ENCODE measurements at regions not wholly inside any gene's neighbourhood (a gene's known extent, or its start where the extent isn't known, plus 50 kb on each side); places are given as distances from the start of the nearest gene placed in this dataset.
"Not testable (repeated sequence)": the region's sequence is repeated elsewhere in the genome, so short reads cannot be mapped to it uniquely, and the experiment has no call there.

DNA sequence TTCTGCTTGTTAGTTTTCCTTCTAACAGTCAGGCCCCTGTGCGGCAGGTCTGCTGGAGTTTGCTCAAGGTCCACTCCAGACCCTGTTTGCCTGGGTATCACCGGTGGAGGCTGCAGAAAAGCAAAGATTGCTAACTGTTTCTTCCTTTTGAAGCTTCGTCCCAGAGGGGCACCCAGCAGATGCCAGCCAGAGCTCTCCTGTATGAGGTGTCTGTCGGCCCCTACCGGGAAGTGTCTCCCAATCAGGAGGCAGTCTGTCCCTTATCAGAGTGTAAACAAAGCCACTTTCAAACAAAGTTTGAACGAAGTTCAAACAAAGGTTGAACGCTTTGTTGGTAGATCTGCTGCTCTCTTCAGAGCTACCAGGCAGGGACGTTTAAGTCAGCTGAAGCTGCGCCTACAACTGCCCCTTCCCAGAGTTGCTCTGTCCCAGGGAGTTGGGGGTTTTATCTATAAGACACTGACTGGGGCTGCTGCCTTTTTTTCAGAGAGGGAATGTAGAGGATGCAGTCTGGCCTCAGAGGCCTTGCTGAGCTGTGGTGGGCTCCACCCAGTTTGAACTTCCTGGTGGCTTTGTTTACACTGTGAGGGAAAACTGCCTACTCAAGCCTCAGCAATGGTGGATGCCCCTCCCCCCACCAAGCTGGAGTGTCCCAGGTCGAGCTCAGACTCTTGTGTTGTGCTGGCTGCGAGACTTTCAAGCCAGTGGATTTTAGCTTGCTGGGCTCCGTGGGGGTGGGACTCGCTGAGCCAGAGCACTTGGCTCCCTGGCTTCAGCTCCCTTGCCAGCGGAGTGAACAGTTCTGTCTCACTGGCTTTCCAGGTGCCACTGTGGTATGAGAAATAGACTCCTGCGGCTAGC, 401.8 kb downstream of the SRGAP2C start:
- peaks cover 24 to 49% (median 41%) of the 10 kb centered on the region in 5 donors for H3K9me3 Mint-ChIP-seq
- Histone ChIP-seq H3K4me3 (ENCODE audit: low read length) (no peak overlapping the region), H3K27ac (ENCODE audit: low read depth, low read length) (no peak overlapping the region), H3K9me3 (ENCODE audit: low read length) (no peaks in the 10 kb centered on the region), H3K4me1 (ENCODE audit: insufficient read depth, low read length) (peaks cover 26% of the 10 kb centered on the region), H3K36me3 (ENCODE audit: insufficient read depth, low read length) (no peaks in the 10 kb centered on the region), H3K27me3 (ENCODE audit: insufficient read depth, low read length, poor library complexity, severe bottlenecking) (no peaks in the 10 kb centered on the region)
- DNase-seq: peak in 1 of 5 donors; percentile 5
- H3K27me3 Mint-ChIP-seq: no peaks in the 10 kb centered on the region
- ChIA-PET CTCF (no interaction called here), POLR2A (no interaction called here)
- H3K4me3 Mint-ChIP-seq: peak overlapping the region in 5 of 7 donors; percentile 43 to 66 (median 56)
- H3K36me3 Mint-ChIP-seq: peaks cover 23 to 59% (median 41%) of the 10 kb centered on the region in 3 donors
- H3K27ac Mint-ChIP-seq: peak overlapping the region in 6 of 8 donors; percentile 32 to 84 (median 76)
- peaks cover 36 to 45% (median 44%) of the 10 kb centered on the region in 3 donors for H3K4me1 Mint-ChIP-seq

- peaks cover 23 to 53% (median 35%) of the 10 kb centered on the region in 3 donors for H3K36me3 Mint-ChIP-seq
- H3K27me3 Mint-ChIP-seq: no peaks in the 10 kb centered on the region
- DNase-seq: no peak
- H3K27ac ChIP-seq (ENCODE audit: low read depth, low read length): no peak overlapping the region
- H3K4me1 Mint-ChIP-seq: peaks cover 39 to 51% (median 47%) of the 10 kb centered on the region in 3 donors
- ChIA-PET POLR2A (no interaction called here), CTCF (no interaction called here)
- no peak overlapping the region for H3K4me3 ChIP-seq (ENCODE audit: low read length)
- no peaks in the 10 kb centered on the region for H3K9me3 ChIP-seq (ENCODE audit: low read length)
- peaks cover 18 to 43% (median 35%) of the 10 kb centered on the region in 5 donors for H3K9me3 Mint-ChIP-seq
- H3K36me3 ChIP-seq (ENCODE audit: insufficient read depth, low read length): no peaks in the 10 kb centered on the region
- no peak overlapping the region for H3K27ac Mint-ChIP-seq
- H3K27me3 ChIP-seq (ENCODE audit: insufficient read depth, low read length, poor library complexity, severe bottlenecking): no peaks in the 10 kb centered on the region
- H3K4me1 ChIP-seq (ENCODE audit: insufficient read depth, low read length): peaks cover 26% of the 10 kb centered on the region
- peak overlapping the region in 3 of 7 donors; percentile 12 to 56 (median 19) for H3K4me3 Mint-ChIP-seq
Measured at GRCh38 chr1:121587230-121587569, 402.4 kb downstream of the SRGAP2C start.

DNA sequence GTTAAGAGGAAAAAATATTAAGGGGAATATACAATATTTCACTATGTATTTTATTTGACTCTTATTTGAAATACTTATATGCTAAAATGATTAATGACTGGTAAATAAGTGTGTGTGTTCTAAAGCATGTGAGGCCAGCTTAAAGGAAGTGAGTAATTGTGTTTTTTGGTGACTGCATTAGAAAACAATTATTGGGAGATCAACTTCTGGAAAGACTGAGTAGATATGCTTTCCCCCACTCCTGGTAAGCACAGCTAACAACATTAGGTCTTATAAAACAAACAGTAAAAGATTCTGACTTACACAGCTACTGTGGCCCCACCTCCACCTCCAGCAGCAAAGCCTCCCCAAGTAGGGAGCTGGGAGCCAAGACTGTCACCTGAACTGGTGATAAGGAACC, 403.0 kb downstream of the SRGAP2C start:
- CTCF ChIA-PET: no interaction called here
- Mint-ChIP-seq H3K9me3 (peaks cover 14 to 38% (median 29%) of the 10 kb centered on the region in 5 donors), H3K4me3 (peak overlapping the region in 2 of 7 donors; percentile 5 to 41), H3K27ac (no peak overlapping the region), H3K36me3 (peaks cover 20 to 47% (median 30%) of the 10 kb centered on the region in 3 donors), H3K27me3 (no peaks in the 10 kb centered on the region), H3K4me1 (peaks cover 40 to 53% (median 49%) of the 10 kb centered on the region in 3 donors)
- no peak overlapping the region for H3K27ac ChIP-seq (ENCODE audit: low read depth, low read length)
- H3K4me1 ChIP-seq (ENCODE audit: insufficient read depth, low read length): peaks cover 26% of the 10 kb centered on the region
- POLR2A ChIA-PET: no interaction called here
- no peak for DNase-seq
- no peaks in the 10 kb centered on the region for H3K9me3 ChIP-seq (ENCODE audit: low read length)
- H3K36me3 ChIP-seq (ENCODE audit: insufficient read depth, low read length): no peaks in the 10 kb centered on the region
- no peak overlapping the region for H3K4me3 ChIP-seq (ENCODE audit: low read length)
- no peaks in the 10 kb centered on the region for H3K27me3 ChIP-seq (ENCODE audit: insufficient read depth, low read length, poor library complexity, severe bottlenecking)

DNA sequence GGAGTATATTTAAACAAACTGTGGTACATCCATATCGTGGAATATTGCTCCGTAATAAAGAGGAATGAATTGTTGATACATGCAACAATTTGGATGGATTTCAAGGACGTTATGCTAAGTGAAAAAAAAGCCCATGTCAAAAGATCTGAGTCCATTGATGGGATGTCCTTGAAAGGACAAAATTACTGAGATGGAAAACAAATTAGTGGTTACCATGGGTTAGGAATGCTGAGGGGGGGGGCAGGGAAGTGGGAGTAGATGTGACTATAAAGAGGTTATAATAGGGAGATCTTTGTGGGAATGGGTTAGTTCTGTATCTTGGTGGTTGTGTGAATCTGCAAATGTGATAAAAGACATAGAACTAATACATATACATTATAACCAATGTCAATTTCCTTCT, 409.3 kb downstream of the SRGAP2C start:
- Mint-ChIP-seq H3K27me3 (no peaks in the 10 kb centered on the region), H3K9me3 (peaks cover 0 to 2% (median 1%) of the 10 kb centered on the region in 5 donors), H3K4me3 (no peak overlapping the region), H3K4me1 (peaks cover 25 to 30% (median 29%) of the 10 kb centered on the region in 3 donors), H3K27ac (peak overlapping the region in 3 of 8 donors; percentile 3 to 55 (median 42)), H3K36me3 (peaks cover 7 to 17% (median 8%) of the 10 kb centered on the region in 3 donors)
- ChIA-PET CTCF (no interaction called here), POLR2A (no interaction called here)
- Histone ChIP-seq H3K4me1 (ENCODE audit: insufficient read depth, low read length) (peaks cover 6% of the 10 kb centered on the region), H3K36me3 (ENCODE audit: insufficient read depth, low read length) (no peaks in the 10 kb centered on the region), H3K4me3 (ENCODE audit: low read length) (no peak overlapping the region), H3K9me3 (ENCODE audit: low read length) (no peaks in the 10 kb centered on the region), H3K27ac (ENCODE audit: low read depth, low read length) (no peak overlapping the region), H3K27me3 (ENCODE audit: insufficient read depth, low read length, poor library complexity, severe bottlenecking) (no peaks in the 10 kb centered on the region)
- no peak for DNase-seq

- H3K4me1 Mint-ChIP-seq: peaks cover 25 to 30% (median 28%) of the 10 kb centered on the region in 3 donors
- no peaks in the 10 kb centered on the region for H3K27me3 Mint-ChIP-seq
- CTCF ChIA-PET: no interaction called here
- H3K9me3 Mint-ChIP-seq: peaks cover 0 to 7% (median 2%) of the 10 kb centered on the region in 5 donors
- Histone ChIP-seq H3K36me3 (ENCODE audit: insufficient read depth, low read length) (no peaks in the 10 kb centered on the region), H3K4me1 (ENCODE audit: insufficient read depth, low read length) (peaks cover 6% of the 10 kb centered on the region), H3K27ac (ENCODE audit: low read depth, low read length) (no peak overlapping the region), H3K4me3 (ENCODE audit: low read length) (no peak overlapping the region), H3K9me3 (ENCODE audit: low read length) (no peaks in the 10 kb centered on the region), H3K27me3 (ENCODE audit: insufficient read depth, low read length, poor library complexity, severe bottlenecking) (no peaks in the 10 kb centered on the region)
- peak overlapping the region in 4 of 8 donors; percentile 13 to 58 (median 44) for H3K27ac Mint-ChIP-seq
- no peak for DNase-seq
- POLR2A ChIA-PET: no interaction called here
- H3K4me3 Mint-ChIP-seq: no peak overlapping the region
- peaks cover 7 to 26% (median 12%) of the 10 kb centered on the region in 3 donors for H3K36me3 Mint-ChIP-seq
Measured at GRCh38 chr1:121595089-121595488, 410.3 kb downstream of the SRGAP2C start.

GRCh38 chr1:121604843-121605444, 420.2 kb downstream of the SRGAP2C start:
- H3K4me1 Mint-ChIP-seq: peaks cover 1 to 10% (median 7%) of the 10 kb centered on the region in 3 donors
- H3K27me3 Mint-ChIP-seq; H3K9me3 ChIP-seq (ENCODE audit: low read length); POLR2A ChIA-PET; H3K4me3 ChIP-seq (ENCODE audit: low read length); H3K27ac ChIP-seq (ENCODE audit: low read depth, low read length); H3K4me1 ChIP-seq (ENCODE audit: insufficient read depth, low read length); H3K27ac Mint-ChIP-seq; CTCF ChIA-PET; H3K4me3 Mint-ChIP-seq; H3K27me3 ChIP-seq (ENCODE audit: insufficient read depth, low read length, poor library complexity, severe bottlenecking); DNase-seq; H3K36me3 ChIP-seq (ENCODE audit: insufficient read depth, low read length): not testable (repeated sequence)
- peaks cover 13 to 39% (median 30%) of the 10 kb centered on the region in 3 donors for H3K36me3 Mint-ChIP-seq
- H3K9me3 Mint-ChIP-seq: peaks cover 10 to 41% (median 23%) of the 10 kb centered on the region in 5 donors

GRCh38 chr1:121607499-121607898, 422.7 kb downstream of the SRGAP2C start:
- POLR2A ChIA-PET, H3K27ac Mint-ChIP-seq: not testable (repeated sequence)

More at GRCh38 chr1:121607499-121607898, 422.7 kb downstream of the SRGAP2C start:
- DNase-seq; H3K27me3 Mint-ChIP-seq; H3K4me3 ChIP-seq (ENCODE audit: low read length); H3K36me3 ChIP-seq (ENCODE audit: insufficient read depth, low read length); CTCF ChIA-PET; H3K9me3 ChIP-seq (ENCODE audit: low read length); H3K4me1 Mint-ChIP-seq; H3K27me3 ChIP-seq (ENCODE audit: insufficient read depth, low read length, poor library complexity, severe bottlenecking); H3K4me1 ChIP-seq (ENCODE audit: insufficient read depth, low read length); H3K27ac ChIP-seq (ENCODE audit: low read depth, low read length): not testable (repeated sequence)
- H3K36me3 Mint-ChIP-seq: peaks cover 3 to 13% (median 9%) of the 10 kb centered on the region in 3 donors
- peaks cover 4 to 16% (median 5%) of the 10 kb centered on the region in 5 donors for H3K9me3 Mint-ChIP-seq
- peak overlapping the region in 1 of 7 donors; percentile 23 for H3K4me3 Mint-ChIP-seq

Data from CD8-positive, alpha-beta memory T cell (primary cell).